GM21576 (cell line): ENCODE measurements at regions not wholly inside any gene's neighbourhood (a gene's known extent, or its start where the extent isn't known, plus 50 kb on each side); places are given as distances from the start of the nearest gene placed in this dataset.

ENCODE experiments used
- ATAC-seq: cut with Tn5 transposase; IDR thresholded peaks from one replicate; pipeline ENCODE4 v1.9.1; 2021; ENCODE audit warnings: mild to moderate bottlenecking, moderate library complexity; ENCODE audit not compliant: unreplicated experiment

- ATAC-seq, result no peak
Observed at GRCh38 chr21:16569679-16570078, 839.9 kb downstream of the USP25 start.

DNA sequence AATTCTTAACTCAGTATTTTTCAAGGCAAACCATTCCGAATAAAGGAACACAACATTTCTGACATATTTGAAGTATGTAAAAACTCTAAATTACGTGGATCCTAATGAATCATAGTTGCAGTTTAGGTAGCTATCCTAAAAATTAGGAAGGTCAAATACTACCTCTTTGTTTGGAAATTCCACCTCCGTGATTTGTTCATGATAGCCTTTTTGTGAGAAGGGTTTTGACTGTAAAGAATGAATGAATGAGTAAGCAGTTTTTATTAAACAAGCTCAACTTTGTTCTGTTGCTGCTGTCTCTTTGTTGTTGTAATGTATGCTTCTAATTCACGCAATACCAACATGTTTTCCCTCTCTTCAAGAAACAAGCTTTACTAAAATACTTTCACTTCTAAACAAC is 840.4 kb downstream of the USP25 start:
- no peak for ATAC-seq

GRCh38 chr21:16570856-16571255 is 841.1 kb downstream of the USP25 start:
- no peak for ATAC-seq

DNA sequence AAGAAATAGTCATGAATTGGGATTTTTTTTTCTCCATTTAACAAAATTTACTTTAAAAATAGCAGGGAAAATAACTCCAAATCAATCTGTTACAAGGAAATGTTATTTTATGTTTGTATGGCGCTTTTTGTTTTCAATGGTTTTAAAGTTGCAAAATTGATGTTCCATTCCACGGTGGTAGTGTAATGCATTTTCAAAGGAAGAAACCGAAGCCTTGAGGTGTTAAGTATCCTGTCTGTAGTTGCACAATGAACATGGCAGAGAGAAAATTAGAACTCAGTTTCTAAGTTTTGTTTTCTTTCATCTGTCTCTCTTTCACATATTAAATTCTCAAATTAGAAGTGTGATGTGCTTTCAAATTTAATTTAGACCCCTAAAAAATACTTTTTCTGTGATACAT is 841.8 kb downstream of the USP25 start:
- ATAC-seq, result no peak

DNA sequence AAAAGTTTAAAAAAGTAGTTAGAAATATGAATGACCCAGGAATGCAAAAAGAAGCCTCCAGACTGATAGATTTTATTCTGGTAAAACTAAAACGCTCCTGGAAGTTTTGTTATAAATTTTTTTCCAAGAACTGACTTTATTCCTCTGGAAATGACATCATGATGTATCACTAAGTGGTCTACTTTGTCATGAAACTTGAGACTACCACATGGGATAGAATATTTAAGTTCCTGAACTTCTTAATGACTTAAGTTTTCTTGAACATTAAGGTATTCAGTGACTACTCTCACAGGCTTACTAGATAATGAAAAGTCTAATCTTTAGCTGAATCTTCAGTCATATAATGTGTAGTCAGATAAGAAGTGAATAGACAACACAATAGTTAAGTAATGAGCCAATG is 842.2 kb downstream of the USP25 start:
- ATAC-seq, result no peak

DNA sequence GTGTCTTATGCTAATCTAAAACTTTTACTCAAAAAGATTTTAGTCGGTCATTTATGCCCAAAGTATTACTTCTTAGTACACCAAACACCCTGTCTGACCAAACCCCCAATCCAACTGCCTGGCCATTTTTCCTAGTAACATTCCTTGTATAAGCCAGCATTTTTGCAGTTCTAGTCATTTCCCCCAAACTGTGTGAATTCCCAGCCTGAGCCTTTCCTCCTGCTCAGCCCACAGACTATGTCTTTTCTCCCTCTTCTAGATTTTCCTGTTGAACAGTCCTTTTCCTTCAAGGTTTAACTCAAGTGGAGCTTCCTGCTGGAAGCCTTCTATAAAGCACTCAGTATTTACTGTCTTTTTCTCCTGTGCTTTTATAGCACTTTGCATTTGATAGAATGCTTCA is 843.8 kb downstream of the USP25 start:
- ATAC-seq, result no peak

DNA sequence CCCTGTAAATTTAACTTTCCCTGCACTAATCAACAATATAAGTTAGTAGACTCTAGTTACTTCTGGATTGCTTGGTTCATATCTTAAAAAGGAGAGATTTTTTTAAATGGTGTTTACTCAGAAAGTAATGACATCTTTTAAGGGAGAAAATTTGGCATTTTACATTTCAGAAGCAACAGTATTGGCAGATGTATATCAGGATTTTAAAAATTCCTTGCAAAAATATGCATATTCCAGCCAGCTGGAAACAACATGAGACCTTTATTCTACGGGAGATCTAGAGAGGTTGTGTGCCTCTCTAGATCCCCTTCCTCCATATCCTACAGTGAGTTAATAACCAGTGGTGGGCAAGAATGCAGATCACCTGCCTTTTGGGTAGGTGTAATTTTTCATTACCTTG is 848.2 kb downstream of the USP25 start:
- no peak for ATAC-seq

DNA sequence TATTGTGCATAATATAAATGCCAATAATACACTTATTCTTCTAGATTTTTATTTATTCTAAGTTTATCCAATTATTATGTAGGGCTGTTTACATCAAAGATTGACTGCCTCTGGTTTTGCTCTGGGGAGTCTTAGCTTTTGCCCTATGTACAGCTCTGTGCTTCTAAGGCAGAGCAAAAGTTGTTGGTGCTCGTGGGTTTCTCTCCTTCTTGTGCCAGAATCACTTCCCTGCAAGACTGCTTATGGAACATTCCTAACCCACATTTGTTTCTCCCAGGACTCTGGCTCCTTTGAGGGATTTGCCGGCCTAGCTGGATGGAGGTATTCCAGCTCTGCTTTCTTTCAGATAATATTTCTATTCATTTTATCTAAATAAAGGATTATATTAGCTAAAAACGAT is 849.1 kb downstream of the USP25 start:
- no peak for ATAC-seq

DNA sequence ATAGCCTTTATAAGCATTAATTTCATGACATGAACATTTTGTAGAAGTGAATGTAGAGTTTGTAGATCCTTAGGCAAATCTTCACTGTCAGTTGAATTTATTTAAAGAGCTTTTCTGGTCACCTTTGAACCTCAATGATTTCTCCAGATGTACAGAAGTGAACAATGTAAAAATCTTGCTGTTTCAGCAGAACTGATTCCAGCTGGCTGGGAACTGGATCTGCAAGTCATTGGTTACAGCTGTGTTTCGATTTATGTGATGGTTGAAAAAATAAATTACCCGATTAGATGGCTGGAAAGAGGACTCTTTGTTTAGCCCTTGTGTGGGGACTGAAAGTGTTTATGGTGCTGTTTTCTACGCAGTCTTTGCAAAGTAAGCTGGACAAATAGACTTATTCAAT is 849.8 kb downstream of the USP25 start:
- no peak for ATAC-seq

GRCh38 chr21:16580661-16581060 is 850.9 kb downstream of the USP25 start:
- no peak for ATAC-seq

DNA sequence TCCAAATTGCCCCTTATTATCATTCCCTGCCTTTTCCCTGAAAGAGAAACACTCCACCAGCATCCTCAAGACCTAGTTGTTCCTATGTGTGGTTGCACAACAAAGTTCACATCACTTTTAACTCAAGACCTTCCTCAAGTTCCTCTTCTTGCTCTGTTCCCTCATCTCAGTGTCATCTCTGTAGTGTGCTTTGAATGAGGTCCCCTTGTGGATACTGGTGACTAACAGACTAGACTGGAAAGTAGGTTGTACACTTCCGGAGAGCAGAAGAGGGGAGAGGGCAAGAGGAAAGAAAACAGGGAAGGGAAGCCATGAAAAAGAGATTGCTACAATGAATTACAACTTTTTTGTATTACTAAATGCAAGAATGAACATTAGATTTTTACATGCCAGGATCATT is 853.8 kb downstream of the USP25 start:
- no peak for ATAC-seq

- ATAC-seq, result no peak
Observed at GRCh38 chr21:16584756-16585155, 855.0 kb downstream of the USP25 start.

GRCh38 chr21:16585896-16586295 is 856.1 kb downstream of the USP25 start:
- no peak for ATAC-seq

DNA sequence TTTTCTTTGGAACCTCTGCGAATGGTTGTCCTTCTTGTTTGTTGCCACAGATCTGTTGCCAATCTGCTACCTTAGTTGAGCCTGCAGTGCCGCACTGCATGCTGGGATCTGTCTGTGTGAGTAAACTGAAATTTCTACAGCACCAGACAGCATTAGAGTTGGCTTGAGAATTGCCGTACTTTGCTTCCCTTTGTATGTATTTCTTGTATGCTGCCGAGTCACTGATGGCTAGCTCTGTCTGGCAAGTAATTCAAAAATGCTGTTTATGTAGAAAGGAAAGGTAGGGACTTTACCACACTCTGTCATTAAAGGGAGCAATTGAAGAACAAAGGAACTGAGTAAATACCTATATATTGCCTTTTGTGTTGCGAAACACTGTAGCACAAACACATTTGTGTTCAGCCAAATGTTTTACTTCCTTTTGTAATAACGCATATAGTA is 857.4 kb downstream of the USP25 start:
- ATAC-seq, result no peak

- ATAC-seq, result no peak
Observed at GRCh38 chr21:16587681-16588375, 858.0 kb downstream of the USP25 start.

GRCh38 chr21:16588433-16588860 is 858.7 kb downstream of the USP25 start:
- no peak for ATAC-seq

DNA sequence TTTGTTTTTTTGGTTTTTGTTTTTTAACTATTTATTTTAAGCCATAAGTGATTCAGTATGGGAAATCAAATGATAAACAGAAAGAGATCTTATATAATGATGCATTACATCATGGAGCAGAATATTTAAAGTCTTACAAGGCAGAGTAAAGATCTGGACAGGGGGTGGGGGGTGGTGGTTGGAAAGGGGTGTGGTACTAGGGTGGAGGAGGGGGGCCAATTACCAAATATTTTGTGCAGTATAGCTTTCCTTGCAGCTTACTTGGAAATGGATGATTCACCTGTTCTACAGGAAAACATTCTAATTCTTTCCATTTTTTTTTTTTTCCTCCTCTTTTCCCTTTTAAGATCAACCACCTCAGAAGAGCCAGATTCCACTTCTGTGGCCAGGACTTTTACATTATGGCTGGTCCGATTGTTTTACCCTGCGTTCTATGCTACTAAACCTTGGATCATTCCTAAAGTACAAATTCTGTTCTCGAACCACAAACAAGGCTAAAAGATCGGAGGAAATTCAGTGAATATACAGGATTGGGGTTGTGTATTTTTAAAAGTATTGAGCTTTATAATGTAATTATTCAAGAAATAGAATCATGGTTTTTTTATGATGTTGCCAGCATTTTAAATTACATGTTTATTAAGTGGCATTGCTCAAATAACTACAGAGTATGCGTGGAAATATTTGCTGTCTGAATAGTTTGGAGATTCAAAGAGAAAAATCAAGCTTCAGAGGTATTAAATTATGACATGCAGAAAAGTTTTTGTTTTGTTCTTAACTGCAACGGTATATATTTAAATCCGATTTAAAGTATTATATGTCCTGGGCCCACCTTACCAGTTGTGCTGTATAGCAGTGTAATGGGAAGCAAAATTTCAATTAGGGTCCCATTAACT is 859.5 kb downstream of the USP25 start:
- ATAC-seq, result no peak

DNA sequence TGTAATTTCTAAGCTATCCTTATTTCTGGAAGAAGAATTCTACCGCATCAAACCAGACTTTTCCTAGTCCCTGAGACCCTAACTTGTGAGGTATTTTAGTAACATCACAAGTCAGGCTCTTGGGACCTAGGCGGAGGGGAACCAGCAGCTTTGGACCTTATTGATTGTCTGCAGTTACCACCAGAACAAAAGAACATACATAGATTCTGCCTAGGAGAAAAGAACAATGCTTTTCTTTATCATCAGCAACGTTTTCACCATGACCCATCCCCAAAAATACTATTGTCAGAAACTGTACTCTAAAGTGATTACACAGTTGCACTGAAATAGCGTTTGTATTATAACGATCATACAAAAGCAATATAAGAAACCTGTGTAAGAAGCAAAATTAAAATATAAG is 860.4 kb downstream of the USP25 start:
- ATAC-seq, result no peak

DNA sequence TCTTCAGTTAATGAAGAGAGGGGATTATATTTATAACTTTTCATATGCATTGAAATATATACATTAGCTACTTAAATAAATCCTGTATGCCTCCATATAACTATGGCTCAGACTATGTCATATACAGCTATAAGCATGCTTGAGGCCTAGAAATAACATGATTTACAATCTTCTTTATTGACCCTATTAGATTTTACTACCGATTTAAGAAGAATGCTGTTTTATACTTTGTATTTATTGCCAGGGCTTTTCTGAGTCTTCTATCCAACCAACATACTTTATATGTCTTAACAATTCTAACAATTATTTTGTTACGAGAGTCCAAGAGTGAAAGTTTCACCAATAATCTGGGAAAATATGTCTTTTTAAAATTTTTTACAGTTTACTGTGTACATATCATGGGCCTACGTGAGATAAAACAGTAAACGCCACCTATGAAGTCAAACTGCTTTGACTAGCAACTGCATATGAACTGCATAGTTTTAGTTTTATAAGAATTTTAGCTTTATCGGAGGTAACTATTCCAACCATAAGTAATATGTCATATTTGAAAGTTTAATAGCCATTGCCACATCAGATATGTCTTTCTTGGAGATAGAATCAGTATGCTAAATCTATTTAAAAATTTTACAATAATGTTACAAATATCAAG is 861.0 kb downstream of the USP25 start:
- no peak for ATAC-seq

- ATAC-seq, result no peak
Observed at GRCh38 chr21:16592381-16592780, 862.6 kb downstream of the USP25 start.

- ATAC-seq, result no peak
Observed at GRCh38 chr21:16594191-16594590, 864.4 kb downstream of the USP25 start.

DNA sequence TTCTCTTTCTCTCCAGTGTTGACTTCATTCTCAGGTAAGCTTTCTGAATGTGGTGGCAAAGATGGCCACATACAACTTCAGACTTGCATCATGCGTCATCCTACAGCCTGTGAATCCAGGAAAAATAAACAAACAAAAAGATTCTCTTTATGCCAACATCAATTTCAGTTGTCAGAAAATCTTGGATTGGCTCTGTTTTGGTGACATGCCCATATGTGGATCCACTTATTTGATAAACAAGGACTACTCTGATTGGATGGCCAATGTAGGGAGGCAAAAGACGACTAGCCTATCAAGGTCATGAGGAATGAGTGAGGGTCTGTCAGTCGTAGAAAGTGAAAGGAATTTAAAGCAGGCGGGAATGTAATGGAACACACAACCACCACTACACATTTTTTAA is 866.6 kb downstream of the USP25 start:
- ATAC-seq, result no peak
